Activated naive CD4-positive, alpha-beta T cell treated with anti-CD3 and anti-CD28 coated beads for 36 hours (primary cell): ENCODE measurements at regions not wholly inside any gene's neighbourhood (a gene's known extent, or its start where the extent isn't known, plus 50 kb on each side); places are given as distances from the start of the nearest gene placed in this dataset.

ENCODE experiments used
- CTCF ChIA-PET: fragments of 350-600 bp; sonication (Branson Sonifier 250); formaldehyde crosslinking; loops from one replicate; lab custom pipeline; 2021; ENCODE audit warnings: antibody characterized with exemption; lab: Charles Lee
- DNase-seq: peaks from one replicate; pipeline ENCODE4 v3.0.0-alpha.2; 2020
- H3K27ac Mint-ChIP-seq: one replicate; pipeline ENCODE4 v1.8.0; 2021; ENCODE audit warnings: mild to moderate bottlenecking, mixed read lengths
- H3K27me3 Mint-ChIP-seq: one replicate; pipeline ENCODE4 v1.8.0; 2021; ENCODE audit warnings: low read depth, mixed read lengths
- H3K36me3 Mint-ChIP-seq: one replicate; pipeline ENCODE4 v1.8.0; 2021; ENCODE audit warnings: low read depth, mixed read lengths
- H3K4me1 Mint-ChIP-seq: one replicate; pipeline ENCODE4 v1.8.0; 2021; ENCODE audit warnings: low read depth, mixed read lengths
- H3K4me3 Mint-ChIP-seq: one replicate; pipeline ENCODE4 v1.8.0; 2021; ENCODE audit warnings: mild to moderate bottlenecking, moderate library complexity, mixed read lengths
- H3K9me3 Mint-ChIP-seq: one replicate; pipeline ENCODE4 v1.8.0; 2021; ENCODE audit warnings: mixed read lengths
- intact Hi-C: fragments of 100-400 bp; cut with micrococcal nuclease; formaldehyde crosslinking; loops from one replicate; pipeline ENCODE4 v1.15.1; 2023

DNA sequence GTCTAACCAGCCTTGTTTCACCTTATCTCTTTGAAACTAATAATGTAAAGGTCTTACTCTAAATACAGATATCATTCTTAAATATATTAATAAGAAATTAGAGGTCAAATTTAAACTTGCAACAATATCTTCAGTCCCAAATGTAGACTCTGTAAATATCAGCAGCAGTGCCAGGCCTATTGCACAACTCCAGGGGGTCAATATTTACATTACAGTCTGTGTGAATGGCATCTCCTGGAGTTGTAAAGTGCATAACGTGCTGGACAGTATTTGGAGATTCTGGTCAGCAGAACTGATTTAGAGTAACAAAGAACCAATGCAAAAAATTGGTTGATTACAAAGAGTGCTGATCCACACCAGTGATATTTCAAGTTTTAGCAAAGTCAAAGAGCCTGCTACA lies 1225.9 kb downstream of the PCDH19 start:
- Mint-ChIP-seq H3K4me1 (no peaks in the 10 kb centered on the region), H3K27ac (no peak overlapping the region), H3K9me3 (no peaks in the 10 kb centered on the region), H3K27me3 (no peaks in the 10 kb centered on the region), H3K36me3 (no peaks in the 10 kb centered on the region), H3K4me3 (no peak overlapping the region)
- DNase-seq: no peak
- CTCF ChIA-PET: no interaction called here
- intact Hi-C loops: no loop called here

DNA sequence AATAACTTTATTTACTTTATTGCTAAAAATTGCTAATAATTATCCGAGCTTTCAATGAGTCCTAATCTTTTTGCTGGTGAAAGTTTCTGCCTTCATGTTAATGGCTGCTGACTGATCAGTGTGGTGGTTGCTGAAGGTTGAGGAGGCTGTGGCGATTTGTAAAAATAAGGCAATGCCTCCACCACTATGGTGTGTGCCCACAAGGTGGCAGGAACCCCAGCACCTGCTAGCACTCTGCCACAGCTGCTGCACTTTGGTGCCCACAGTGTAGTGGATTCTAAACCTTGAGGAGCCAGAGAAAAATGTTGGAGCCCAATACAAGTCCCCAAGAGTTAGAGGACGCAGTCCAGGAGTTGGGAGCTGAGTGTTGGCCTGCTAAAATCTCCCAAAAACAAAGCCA lies 1237.1 kb downstream of the PCDH19 start:
- H3K9me3 Mint-ChIP-seq: no peaks in the 10 kb centered on the region
- CTCF ChIA-PET: no interaction called here
- H3K36me3 Mint-ChIP-seq: no peaks in the 10 kb centered on the region
- H3K27ac Mint-ChIP-seq: no peak overlapping the region
- no peak overlapping the region for H3K4me3 Mint-ChIP-seq
- intact Hi-C loops: no loop called here
- no peaks in the 10 kb centered on the region for H3K4me1 Mint-ChIP-seq
- no peaks in the 10 kb centered on the region for H3K27me3 Mint-ChIP-seq
- DNase-seq: no peak

DNA sequence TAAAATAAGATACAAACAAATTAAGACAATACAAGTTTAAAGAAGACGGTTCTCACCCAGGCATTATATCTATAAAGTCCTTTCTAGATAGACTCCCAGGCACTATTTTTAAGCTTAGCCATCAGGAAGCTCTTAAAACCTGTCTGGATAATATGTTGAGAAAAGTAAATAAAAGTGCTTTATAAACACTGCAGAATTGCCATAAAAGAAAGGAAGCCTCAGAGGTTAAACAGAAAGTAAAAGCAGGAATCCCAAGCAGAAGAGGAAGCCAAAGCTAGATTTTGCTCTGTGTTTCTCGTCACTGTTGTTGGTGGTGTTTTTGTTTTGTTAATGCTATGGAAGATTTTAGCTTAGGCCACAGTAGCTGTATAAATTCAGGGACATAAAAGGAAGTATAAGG lies 1267.3 kb downstream of the PCDH19 start:
- Mint-ChIP-seq H3K9me3 (peaks cover 8% of the 10 kb centered on the region), H3K4me1 (no peaks in the 10 kb centered on the region), H3K36me3 (no peaks in the 10 kb centered on the region), H3K27ac (no peak overlapping the region), H3K27me3 (no peaks in the 10 kb centered on the region), H3K4me3 (no peak overlapping the region)
- DNase-seq: no peak
- intact Hi-C loops: no loop called here
- CTCF ChIA-PET: no interaction called here

DNA sequence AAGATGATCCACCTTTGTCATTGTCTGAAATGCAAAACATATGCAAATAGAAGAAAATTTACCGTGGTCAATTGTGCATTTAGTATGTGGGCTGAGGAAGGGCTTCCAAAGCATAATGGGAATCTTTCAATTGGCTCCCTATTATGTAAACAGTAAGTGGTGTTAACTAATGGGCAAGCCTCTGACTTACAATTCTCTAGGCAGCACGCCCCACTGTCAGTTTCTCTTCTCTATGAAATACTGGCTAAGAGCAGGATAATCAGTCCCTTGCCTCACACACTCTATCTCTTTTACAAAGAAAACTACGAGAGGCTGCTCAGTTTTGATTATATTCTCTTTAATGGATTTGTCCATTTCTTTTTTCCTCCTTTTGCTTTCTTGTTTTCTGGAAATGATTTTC lies 1272.6 kb downstream of the PCDH19 start:
- Mint-ChIP-seq H3K36me3 (no peaks in the 10 kb centered on the region), H3K27ac (no peak overlapping the region), H3K4me3 (no peak overlapping the region), H3K4me1 (no peaks in the 10 kb centered on the region), H3K27me3 (no peaks in the 10 kb centered on the region), H3K9me3 (peaks cover 3% of the 10 kb centered on the region)
- DNase-seq: no peak
- CTCF ChIA-PET: no interaction called here
- intact Hi-C loops: no loop called here

DNA sequence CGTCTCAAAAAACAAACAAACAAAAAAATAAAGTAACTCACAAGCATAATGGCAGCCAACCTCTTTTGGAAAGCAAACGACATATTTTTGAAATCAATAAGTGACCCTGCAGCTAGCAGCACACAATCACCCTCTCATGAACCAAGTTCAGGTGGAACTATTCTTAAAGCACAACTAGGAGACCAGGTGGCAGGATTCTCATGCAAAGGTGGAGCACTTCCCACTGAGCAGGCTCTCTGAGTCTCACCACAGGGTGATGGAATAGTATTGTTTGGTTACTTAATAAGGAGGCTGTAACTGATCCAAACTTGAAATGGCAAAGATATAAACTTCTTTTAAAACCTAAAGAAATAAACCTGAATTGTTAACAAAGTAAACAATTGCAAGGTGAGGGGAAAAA lies 1293.1 kb downstream of the PCDH19 start:
- intact Hi-C loops: no loop called here
- no peak for DNase-seq
- Mint-ChIP-seq H3K36me3 (no peaks in the 10 kb centered on the region), H3K4me3 (no peak overlapping the region), H3K9me3 (no peaks in the 10 kb centered on the region), H3K27me3 (no peaks in the 10 kb centered on the region), H3K27ac (no peak overlapping the region), H3K4me1 (no peaks in the 10 kb centered on the region)
- CTCF ChIA-PET: no interaction called here

DNA sequence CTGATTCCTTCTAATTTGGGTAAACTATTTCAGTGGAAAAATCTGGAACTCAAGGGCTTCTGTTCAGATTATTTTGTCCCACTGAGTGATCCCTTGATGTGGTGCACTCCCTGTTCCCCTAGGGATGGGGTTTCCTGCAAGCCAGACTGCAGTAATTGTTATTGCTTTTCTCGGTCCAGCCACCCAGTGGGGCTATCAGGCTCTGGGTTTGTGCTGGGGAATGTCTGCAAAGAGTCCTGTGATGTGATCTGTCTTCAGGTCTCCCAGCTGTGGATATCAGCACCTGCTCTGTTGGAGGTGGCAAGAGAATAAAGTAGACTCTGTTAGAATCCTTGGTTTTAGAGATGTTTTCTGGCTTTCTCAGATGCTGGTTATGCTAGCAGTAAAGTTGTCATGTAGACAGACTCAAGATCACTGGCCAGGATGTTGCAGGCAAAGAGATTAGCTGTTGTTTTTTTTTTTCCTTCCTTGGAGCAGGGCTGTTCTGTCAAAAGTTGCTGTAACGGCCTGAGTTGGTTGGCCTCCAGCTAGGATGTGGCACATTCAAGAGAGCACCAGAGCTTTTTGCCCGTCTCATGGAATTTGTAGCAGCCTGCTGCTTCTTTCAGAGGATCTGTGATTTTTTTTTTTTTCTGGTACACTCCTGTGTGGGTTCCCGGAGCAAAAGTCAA lies 1314.0 kb downstream of the PCDH19 start:
- DNase-seq: no peak
- intact Hi-C loops: no loop called here
- H3K27me3 Mint-ChIP-seq: no peaks in the 10 kb centered on the region
- H3K36me3 Mint-ChIP-seq: no peaks in the 10 kb centered on the region
- H3K4me3 Mint-ChIP-seq: no peak overlapping the region
- H3K4me1 Mint-ChIP-seq: no peaks in the 10 kb centered on the region
- H3K9me3 Mint-ChIP-seq: peaks cover 2% of the 10 kb centered on the region
- no peak overlapping the region for H3K27ac Mint-ChIP-seq
- CTCF ChIA-PET: no interaction called here

DNA sequence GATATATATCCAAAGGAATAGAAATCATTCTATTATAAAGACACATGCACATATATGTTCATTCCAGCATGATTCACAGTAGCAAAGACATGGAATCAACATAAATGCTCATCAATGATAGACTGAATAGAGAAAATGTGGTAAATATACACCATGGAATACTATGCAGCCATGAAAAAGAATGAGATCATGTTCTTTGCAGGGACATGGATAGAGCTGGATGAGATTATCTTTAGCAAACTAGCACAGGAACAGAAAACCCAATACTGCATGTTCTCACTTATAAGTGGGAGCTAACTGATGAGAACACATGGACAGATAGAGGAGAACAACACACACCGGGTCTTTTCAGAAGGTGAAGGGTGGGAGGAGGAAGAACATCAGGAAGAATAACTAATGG lies 1318.6 kb downstream of the PCDH19 start:
- CTCF ChIA-PET: no interaction called here
- no peak for DNase-seq
- Mint-ChIP-seq H3K4me3 (no peak overlapping the region), H3K9me3 (peaks cover 11% of the 10 kb centered on the region), H3K27ac (no peak overlapping the region), H3K36me3 (no peaks in the 10 kb centered on the region), H3K27me3 (no peaks in the 10 kb centered on the region), H3K4me1 (no peaks in the 10 kb centered on the region)
- intact Hi-C loops: no loop called here

DNA sequence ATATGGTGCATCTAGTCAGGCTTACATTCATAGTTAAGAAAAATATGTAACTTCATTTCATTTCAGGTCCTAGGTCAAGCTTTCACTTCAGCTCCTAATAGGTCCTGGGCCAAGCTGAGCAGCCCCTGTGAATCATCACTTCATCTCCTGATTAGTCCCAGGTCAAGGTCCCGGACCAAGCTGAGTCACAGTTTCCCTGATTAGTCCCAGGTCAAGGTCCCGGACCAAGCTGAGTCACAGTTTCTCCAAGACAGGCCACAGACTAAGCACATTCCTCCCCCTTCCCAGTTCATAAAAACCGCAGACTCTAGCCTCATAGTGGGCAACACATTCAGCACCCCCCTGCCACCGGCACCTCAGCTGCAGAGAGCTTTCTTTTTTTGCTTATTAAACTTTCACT lies 1331.8 kb downstream of the PCDH19 start:
- H3K4me1 Mint-ChIP-seq: no peaks in the 10 kb centered on the region
- no peaks in the 10 kb centered on the region for H3K27me3 Mint-ChIP-seq
- no peak overlapping the region for H3K4me3 Mint-ChIP-seq
- CTCF ChIA-PET: no interaction called here
- DNase-seq: no peak
- H3K27ac Mint-ChIP-seq: no peak overlapping the region
- no peaks in the 10 kb centered on the region for H3K9me3 Mint-ChIP-seq
- intact Hi-C loops: no loop called here
- no peaks in the 10 kb centered on the region for H3K36me3 Mint-ChIP-seq

DNA sequence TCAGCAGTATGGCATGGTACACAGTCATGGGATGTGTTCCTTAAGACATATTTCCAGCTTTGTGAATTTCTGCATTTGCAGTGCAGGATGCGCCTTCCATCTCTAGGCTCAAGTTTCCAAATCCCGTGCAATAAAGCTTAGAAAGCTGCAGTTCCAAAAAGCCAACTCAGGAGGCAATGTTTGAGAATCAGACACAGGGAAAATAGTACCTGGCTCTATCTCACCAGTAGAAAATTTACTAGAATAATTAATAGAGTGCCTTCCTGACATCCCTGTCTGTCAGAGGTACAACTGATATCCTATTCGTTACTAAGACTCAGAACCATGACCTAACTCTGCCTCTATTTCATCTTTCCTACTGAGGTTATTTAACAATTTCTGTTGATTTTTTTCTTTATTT lies 1333.0 kb downstream of the PCDH19 start:
- Mint-ChIP-seq H3K4me3 (no peak overlapping the region), H3K27ac (no peak overlapping the region), H3K9me3 (peaks cover 1% of the 10 kb centered on the region), H3K36me3 (no peaks in the 10 kb centered on the region), H3K27me3 (no peaks in the 10 kb centered on the region), H3K4me1 (no peaks in the 10 kb centered on the region)
- no peak for DNase-seq
- intact Hi-C loops: no loop called here
- CTCF ChIA-PET: no interaction called here

DNA sequence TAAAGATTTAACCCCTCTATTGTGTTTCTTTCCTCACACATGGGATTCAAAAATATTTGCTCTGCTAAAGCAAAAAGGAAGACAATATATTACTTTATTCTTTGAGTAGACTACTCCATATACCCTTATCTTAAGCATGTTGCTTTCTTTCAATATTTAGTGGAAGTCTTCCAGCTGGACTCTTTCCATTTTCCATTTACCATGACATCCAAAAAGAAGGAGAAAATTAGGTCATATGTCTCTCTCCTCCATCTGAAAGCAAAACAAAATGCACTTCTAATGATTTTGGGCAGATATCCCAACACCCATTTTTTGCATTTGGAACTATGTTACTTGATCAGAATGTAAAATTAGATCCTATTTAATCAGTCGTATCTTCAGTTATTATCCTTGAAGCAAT lies 1336.5 kb downstream of the PCDH19 start:
- Mint-ChIP-seq H3K4me1 (no peaks in the 10 kb centered on the region), H3K27me3 (no peaks in the 10 kb centered on the region), H3K36me3 (no peaks in the 10 kb centered on the region), H3K4me3 (no peak overlapping the region), H3K9me3 (peaks cover 1% of the 10 kb centered on the region), H3K27ac (no peak overlapping the region)
- intact Hi-C loops: no loop called here
- CTCF ChIA-PET: no interaction called here
- DNase-seq: no peak

DNA sequence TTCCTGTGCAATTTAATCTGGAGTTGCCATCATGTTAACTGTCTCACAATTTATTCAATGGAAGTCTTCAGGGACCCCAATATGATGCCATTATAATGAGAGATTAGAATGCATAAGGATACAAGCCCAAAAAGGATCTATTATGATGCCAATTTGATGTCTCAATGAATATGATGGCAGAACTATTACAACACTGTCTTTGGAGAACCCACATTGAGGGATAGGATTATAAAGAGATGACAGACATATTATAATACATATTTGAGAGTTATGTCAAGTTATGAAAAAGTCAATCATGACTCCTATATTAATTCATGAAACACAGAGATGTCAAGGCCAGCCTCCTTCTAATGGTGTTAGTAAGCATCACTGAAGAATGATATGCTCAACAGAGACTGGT lies 1358.4 kb downstream of the PCDH19 start:
- CTCF ChIA-PET: no interaction called here
- H3K27me3 Mint-ChIP-seq: no peaks in the 10 kb centered on the region
- H3K27ac Mint-ChIP-seq: no peak overlapping the region
- H3K4me3 Mint-ChIP-seq: no peak overlapping the region
- intact Hi-C loops: no loop called here
- no peak for DNase-seq
- peaks cover 2% of the 10 kb centered on the region for H3K9me3 Mint-ChIP-seq
- H3K36me3 Mint-ChIP-seq: no peaks in the 10 kb centered on the region
- H3K4me1 Mint-ChIP-seq: no peaks in the 10 kb centered on the region

DNA sequence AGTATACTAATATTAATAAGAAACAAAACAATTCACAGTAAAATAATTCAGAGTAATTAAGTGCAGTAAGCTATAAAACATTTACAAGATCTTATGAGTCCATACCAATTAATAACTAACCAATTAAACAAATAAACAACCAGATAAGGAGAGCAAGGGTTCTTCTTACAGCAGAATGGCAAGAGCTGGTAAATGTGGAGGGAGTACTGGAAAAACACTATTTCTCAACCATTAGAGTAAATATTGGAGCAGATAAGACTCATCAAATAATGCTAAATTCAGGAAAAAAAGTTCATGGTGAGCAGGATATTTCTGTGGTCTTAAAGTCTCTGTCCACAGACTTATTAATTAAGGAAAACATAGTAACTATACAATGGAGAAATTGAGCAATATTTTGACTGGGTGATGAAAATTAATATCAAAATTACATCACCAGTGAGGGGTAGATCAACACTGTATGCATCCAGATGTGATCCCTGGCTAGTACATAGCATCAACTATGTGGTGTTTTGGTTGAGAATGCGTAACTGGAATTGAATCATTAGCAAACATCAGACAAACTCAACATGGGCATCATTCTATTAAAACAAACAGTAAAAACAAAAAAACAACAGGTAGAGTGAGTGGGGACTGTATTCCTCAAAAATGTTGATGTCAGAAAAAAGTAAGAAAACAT lies 1376.7 kb downstream of the PCDH19 start:
- CTCF ChIA-PET: no interaction called here
- Mint-ChIP-seq H3K27ac (no peak overlapping the region), H3K36me3 (no peaks in the 10 kb centered on the region), H3K4me1 (no peaks in the 10 kb centered on the region), H3K27me3 (no peaks in the 10 kb centered on the region), H3K4me3 (no peak overlapping the region), H3K9me3 (no peaks in the 10 kb centered on the region)
- DNase-seq: no peak
- intact Hi-C loops: no loop called here

DNA sequence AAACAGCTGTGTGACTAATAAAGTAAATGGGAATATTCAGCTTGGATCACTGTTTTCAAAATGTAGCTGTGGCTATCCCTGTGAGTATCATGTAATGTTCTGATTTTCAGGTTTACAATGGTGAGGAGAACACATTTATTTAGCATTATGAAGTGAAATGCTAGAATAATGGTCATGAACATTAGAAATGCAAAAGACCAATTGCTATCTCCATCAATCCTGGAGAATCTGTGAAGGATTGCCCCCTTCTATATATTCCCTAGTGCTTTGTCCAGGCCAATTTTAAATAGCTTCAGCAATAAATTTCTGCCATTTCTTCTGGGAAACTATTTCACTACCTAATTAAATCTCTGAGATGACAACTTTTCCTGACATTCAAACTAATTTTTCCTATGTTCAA lies 1399.1 kb downstream of the PCDH19 start:
- no peaks in the 10 kb centered on the region for H3K36me3 Mint-ChIP-seq
- H3K4me1 Mint-ChIP-seq: no peaks in the 10 kb centered on the region
- H3K27ac Mint-ChIP-seq: no peak overlapping the region
- no peaks in the 10 kb centered on the region for H3K9me3 Mint-ChIP-seq
- CTCF ChIA-PET: interaction anchor here (0.6 kb wide), 1 partner anchor 1303 kb away, joined by 3 read pairs; no protein-coding TSS in a partner anchor
- H3K27me3 Mint-ChIP-seq: no peaks in the 10 kb centered on the region
- intact Hi-C loops: no loop called here
- no peak overlapping the region for H3K4me3 Mint-ChIP-seq
- DNase-seq: no peak
